NOMO-1 (cell line): ENCODE measurements at regions not wholly inside any gene's neighbourhood (a gene's known extent, or its start where the extent isn't known, plus 50 kb on each side); places are given as distances from the start of the nearest gene placed in this dataset.
"Not testable (repeated sequence)": the region's sequence is repeated elsewhere in the genome, so short reads cannot be mapped to it uniquely, and the experiment has no call there.

Experiments used
- DNase-seq, 2 experiments: peaks; one replicate each; lab custom pipeline; 2025; ENCODE audit not compliant: unreplicated experiment in 2 of 2; lab: John Stamatoyannopoulos, UW

GRCh38 chr12:64552510-64552909 is 57.8 kb upstream of the RASSF3 start:
- not testable (repeated sequence) for DNase-seq

GRCh38 chr12:64553689-64554088 is 56.6 kb upstream of the RASSF3 start:
- DNase-seq, result not testable (repeated sequence)

- no peak for DNase-seq
Observed at GRCh38 chr12:64556231-64556630, 54.1 kb upstream of the RASSF3 start.

GRCh38 chr12:64558754-64559153 is 51.5 kb upstream of the RASSF3 start:
- DNase-seq, result no peak

GRCh38 chr12:64560396-64561301 is 49.6 kb upstream of the RASSF3 start:
- DNase-seq, result peak in 1 of 2 experiments; percentile 10
